Activated CD8-positive, alpha-beta memory T cell treated with anti-CD3 and anti-CD28 coated beads, Interleukin-2, amount 10 ng/mL, durations not matched to agents 7 days and 5 days (primary cell): ENCODE measurements at regions not wholly inside any gene's neighbourhood (a gene's known extent, or its start where the extent isn't known, plus 50 kb on each side); places are given as distances from the start of the nearest gene placed in this dataset.

Experiments
- ATAC-seq: fragments of 150-1000 bp; cut with Tn5 transposase; one replicate; pipeline ENCODE4 v1.10.0; 2021; ENCODE audit warnings: moderate library complexity
- CTCF ChIA-PET: fragments of 350-600 bp; sonication (Branson Sonifier 250); formaldehyde crosslinking; loops from one replicate; lab custom pipeline; 2021; ENCODE audit warnings: antibody characterized with exemption; lab: Charles Lee
- DNase-seq: peaks from one replicate; pipeline ENCODE4 v3.0.0-alpha.2; 2020
- H3K27ac Mint-ChIP-seq: one replicate; pipeline ENCODE4 v1.8.0; 2021; ENCODE audit warnings: mild to moderate bottlenecking, mixed read lengths
- H3K27me3 Mint-ChIP-seq: one replicate; pipeline ENCODE4 v1.8.0; 2021; ENCODE audit warnings: mixed read lengths
- H3K36me3 Mint-ChIP-seq: one replicate; pipeline ENCODE4 v1.8.0; 2021; ENCODE audit warnings: mild to moderate bottlenecking, mixed read lengths
- H3K4me1 Mint-ChIP-seq: one replicate; pipeline ENCODE4 v1.8.0; 2021; ENCODE audit warnings: mixed read lengths
- H3K4me3 Mint-ChIP-seq: one replicate; pipeline ENCODE4 v1.8.0; 2021; ENCODE audit warnings: mild to moderate bottlenecking, moderate library complexity, mixed read lengths
- H3K9me3 Mint-ChIP-seq: one replicate; pipeline ENCODE4 v1.8.0; 2022; ENCODE audit warnings: low read depth, mixed read lengths

DNA sequence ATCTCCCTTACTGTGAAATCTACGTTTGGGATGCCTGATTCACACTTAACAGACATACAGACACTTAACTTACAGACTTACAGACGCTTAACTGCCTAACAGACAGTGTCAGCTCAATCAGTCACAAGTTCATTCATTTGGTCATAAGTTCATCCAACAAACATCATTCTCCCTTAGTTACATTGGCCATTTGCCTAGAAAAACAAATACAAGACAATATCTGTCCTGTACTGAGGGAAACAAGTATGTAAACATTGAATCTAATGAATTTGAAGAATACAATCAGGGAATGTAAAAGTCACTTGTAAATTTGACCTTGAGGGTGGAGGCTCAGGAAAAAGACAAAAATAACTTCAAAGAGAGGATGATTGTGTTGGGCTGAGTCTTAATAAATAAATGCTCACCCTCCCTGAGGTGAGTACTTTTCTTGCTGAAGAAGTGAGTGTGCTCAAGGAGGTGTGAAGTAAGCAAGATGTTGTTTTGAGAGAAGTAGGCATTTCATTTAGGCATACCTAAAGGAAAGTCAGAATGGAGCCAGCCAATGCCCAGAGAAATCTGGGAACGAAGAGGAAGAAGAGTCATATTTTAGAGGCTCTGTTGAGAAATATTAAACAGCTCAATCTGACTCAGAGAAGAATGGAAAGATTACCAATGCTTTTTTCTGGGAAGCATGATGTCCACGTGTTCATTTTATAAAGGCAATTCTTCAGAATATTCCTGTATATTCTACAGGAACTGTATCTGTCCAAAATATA lies 958.4 kb upstream of the SLC10A2 start:
- no peak overlapping the region for H3K4me3 Mint-ChIP-seq
- ATAC-seq, result no peak

DNA sequence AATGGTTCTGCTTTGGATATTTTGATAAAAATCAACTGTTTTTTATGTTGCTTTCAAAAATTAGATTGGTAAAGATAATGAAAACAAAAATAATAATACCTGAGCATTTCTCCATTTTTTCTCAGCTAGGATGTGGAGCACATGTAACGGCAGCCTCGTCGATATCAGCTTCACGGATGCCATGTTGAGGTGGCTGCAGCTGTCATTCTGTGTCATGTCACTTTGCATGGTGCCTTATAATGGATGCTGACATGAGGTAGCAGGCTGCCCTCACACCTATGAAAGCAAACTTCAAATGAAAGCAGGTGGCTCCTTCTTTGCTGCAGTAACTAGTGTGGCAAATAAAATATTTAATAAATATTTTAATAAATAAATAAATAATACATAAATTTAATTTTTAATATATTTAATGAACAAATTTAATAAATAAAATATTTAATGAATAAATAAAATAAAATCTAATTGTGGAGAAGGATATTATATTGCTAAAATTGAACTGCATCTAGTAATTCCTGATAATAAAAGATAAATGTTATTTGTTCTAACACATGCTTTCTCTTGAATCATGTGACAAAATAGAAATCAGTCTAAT lies 955.7 kb upstream of the SLC10A2 start:
- H3K4me3 Mint-ChIP-seq, result no peak overlapping the region
- CTCF ChIA-PET, result no interaction called here
- no peaks in the 10 kb centered on the region for H3K4me1 Mint-ChIP-seq
- no peaks in the 10 kb centered on the region for H3K27me3 Mint-ChIP-seq
- H3K36me3 Mint-ChIP-seq, result no peaks in the 10 kb centered on the region
- no peak for ATAC-seq
- no peak overlapping the region for H3K27ac Mint-ChIP-seq
- no peak for DNase-seq
- H3K9me3 Mint-ChIP-seq, result peaks cover 3% of the 10 kb centered on the region

More for the DNA sequence above, 958.4 kb upstream of the SLC10A2 start:
- H3K27ac Mint-ChIP-seq, result no peak overlapping the region
- no peak for DNase-seq
- no peaks in the 10 kb centered on the region for H3K36me3 Mint-ChIP-seq
- no peaks in the 10 kb centered on the region for H3K4me1 Mint-ChIP-seq
- H3K9me3 Mint-ChIP-seq, result no peaks in the 10 kb centered on the region
- CTCF ChIA-PET, result no interaction called here
- H3K27me3 Mint-ChIP-seq, result no peaks in the 10 kb centered on the region

DNA sequence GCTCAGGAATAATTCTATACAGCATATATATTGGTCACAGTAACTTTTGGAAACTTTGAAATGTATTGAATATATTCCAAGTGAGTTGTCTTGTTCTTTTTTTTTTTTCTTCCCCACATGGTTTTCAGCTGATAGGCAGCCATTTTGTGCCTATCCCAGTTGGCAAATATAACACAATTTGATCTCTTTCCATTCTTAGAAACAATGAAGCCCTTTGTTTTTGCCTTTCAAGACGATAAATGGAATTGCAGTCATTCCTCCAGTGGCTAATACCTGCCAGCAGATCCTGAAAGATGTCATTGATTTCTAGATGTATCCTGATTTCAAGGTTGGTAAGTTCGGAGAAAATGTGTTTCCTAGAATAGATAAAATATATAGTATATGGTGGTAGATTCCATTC lies 951.1 kb upstream of the SLC10A2 start:
- CTCF ChIA-PET, result no interaction called here
- Mint-ChIP-seq H3K36me3 (no peaks in the 10 kb centered on the region), H3K4me3 (no peak overlapping the region), H3K27me3 (no peaks in the 10 kb centered on the region), H3K9me3 (peaks cover 5% of the 10 kb centered on the region), H3K4me1 (no peaks in the 10 kb centered on the region), H3K27ac (no peak overlapping the region)
- DNase-seq (no peak), ATAC-seq (no peak)

DNA sequence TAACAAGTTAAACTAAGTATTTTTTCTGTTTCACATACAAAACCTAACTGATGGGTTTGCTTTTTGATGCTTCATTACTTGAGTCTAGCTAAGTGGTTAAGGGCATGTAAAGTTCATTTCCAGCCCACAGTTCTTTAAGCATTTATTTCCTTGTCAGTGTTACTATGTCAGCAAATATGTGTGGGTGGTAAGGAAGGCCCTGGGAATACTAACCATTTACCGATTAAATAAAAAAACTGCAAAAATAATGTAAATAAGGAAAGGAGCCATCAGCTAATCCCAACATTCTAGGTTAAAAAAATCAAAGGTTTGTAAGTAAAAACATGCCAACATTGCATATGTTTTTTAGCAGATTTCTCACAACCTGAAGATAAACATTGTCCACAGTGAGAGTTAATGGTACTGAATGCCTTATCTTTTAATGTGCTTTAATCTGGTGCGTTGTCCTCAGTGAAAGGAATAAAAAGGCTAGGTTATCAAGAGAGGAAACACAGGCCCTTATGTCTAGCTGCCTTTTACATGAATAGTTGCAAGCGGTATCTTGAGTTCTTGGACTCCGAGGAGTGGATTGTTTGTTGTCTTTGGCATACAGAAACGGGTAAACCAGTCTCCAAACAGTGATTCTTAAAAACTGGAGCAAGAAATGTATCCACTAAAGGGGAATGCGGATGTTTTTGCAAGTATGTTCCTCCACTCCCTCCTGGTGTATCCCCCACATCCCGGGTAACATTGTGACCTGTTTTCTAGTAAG lies 949.6 kb upstream of the SLC10A2 start:
- Mint-ChIP-seq H3K4me1 (no peaks in the 10 kb centered on the region), H3K27ac (no peak overlapping the region), H3K4me3 (no peak overlapping the region), H3K9me3 (peaks cover 7% of the 10 kb centered on the region), H3K36me3 (no peaks in the 10 kb centered on the region), H3K27me3 (no peaks in the 10 kb centered on the region)
- ATAC-seq (no peak), DNase-seq (no peak)
- CTCF ChIA-PET, result no interaction called here

DNA sequence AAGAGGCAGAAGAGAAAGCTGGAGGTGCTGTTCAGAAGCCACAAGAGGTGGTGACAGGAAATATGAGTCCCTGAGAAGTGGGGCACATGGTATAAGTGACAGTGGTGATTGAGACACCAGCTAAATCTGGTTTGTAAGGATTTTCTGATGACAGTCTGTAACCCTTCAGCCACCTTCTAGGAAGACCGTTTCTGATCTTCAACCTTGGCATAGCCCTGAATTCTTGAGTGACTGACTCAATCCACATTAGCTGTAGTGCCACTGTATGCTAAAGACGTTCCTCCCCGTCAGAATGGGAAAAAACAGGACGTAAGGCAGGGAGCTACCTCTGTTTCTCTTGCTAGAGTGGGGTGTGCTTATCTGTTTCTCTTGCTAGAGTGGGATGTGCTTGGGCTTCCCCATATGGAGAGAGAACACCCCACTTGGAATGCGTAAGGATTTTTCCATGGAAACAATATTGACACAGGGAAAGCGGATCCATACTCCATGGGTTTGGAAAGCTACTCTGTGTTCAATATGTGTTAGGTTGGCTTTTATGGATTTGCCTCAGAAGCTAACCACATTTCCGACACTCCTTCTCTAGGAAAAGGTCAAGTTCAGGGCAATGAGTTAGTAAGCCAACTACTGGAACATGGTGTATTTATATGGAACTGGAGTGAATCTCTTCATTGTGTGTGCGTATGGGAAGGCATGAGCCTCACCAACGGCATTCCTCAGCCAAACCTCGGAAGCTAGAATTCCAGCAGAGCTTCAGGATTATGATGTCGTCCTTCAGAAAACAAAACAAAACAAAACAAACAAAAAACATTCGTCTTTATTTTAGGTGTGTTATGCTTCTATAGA lies 948.8 kb upstream of the SLC10A2 start:
- Mint-ChIP-seq H3K4me3 (no peak overlapping the region), H3K9me3 (peaks cover 7% of the 10 kb centered on the region), H3K27ac (no peak overlapping the region), H3K4me1 (no peaks in the 10 kb centered on the region), H3K36me3 (no peaks in the 10 kb centered on the region), H3K27me3 (no peaks in the 10 kb centered on the region)
- CTCF ChIA-PET, result no interaction called here
- DNase-seq, result no peak
- ATAC-seq, result no peak

DNA sequence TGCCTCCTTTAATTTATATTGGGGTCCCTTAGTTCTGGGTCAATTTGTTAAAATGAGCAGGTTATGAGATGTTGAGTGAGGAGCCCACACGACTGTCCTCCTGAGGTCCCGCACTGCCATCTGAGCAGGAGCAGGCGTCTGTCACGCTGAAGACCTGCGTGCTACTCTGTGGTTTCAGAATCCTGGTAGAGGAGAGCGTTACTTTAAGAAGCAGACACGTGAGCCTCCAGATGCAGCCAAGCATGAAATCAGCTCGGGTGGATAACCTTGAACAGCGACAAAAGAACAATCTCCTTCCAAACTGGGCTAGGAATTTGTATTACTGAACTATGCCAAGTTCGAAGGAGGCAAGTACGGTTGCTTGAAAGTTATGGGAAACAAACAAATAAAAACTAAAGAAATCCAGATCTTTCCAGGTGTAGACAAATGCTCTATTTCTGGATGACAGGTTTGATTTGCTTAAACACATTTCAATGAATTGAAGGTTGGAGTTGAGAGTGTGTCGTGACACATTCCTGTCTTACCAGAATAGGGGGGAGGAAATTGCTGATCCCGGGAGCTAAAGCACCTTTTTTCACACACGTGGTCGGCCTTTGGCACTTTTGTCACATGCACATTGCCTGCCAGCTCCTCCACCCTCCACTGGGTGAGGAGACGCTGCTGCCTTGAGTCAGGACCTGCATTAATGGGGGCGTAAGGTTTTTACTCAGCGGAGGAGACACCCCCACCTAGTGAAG lies 945.5 kb upstream of the SLC10A2 start:
- CTCF ChIA-PET, result no interaction called here
- Mint-ChIP-seq H3K4me1 (no peaks in the 10 kb centered on the region), H3K27ac (no peak overlapping the region), H3K4me3 (no peak overlapping the region), H3K36me3 (no peaks in the 10 kb centered on the region), H3K9me3 (peaks cover 5% of the 10 kb centered on the region), H3K27me3 (no peaks in the 10 kb centered on the region)
- DNase-seq, result no peak
- ATAC-seq, result no peak

DNA sequence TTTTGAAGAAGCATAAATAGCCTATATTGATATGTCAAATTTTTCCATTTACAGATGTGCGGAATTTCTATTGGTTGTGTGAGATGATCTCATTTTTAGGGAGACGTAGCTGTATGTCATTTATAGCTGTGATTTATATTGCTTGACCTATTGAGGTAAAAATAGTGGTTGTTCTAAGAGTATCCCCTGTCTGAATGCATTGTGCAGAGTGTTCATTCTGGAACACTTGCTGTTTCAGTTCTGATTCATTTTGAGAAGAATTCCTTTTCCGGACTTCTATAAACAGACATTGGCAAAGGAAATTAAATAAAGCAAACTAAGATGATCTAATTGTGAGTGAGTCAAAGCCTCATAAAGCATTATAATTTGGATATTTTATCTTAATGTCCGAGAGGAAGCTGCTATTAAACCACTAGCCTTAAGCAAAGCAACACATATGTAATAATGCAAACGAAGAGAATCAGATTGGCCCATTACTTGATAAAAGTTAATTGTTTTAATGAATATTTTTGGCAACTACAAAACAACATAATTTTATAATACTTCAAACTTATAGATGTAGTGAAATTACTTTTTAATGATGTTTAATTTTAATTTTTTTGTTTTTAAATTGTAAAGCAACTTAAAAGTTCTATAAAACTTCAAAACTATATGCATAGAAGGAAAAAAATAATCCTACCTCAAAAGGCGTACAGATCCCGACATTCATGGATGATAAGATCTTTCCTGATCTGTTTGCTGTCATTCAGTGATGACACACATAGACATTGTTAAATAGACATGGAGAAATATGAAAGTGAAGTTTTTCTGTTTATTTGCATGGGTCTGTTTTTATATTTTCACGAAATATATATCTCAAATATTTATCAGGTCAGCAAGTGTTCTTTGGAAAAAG lies 942.6 kb upstream of the SLC10A2 start:
- DNase-seq (no peak), ATAC-seq (no peak)
- peaks cover 5% of the 10 kb centered on the region for H3K9me3 Mint-ChIP-seq
- H3K27me3 Mint-ChIP-seq, result no peaks in the 10 kb centered on the region
- H3K27ac Mint-ChIP-seq, result no peak overlapping the region
- H3K36me3 Mint-ChIP-seq, result no peaks in the 10 kb centered on the region
- CTCF ChIA-PET, result no interaction called here
- H3K4me1 Mint-ChIP-seq, result no peaks in the 10 kb centered on the region
- H3K4me3 Mint-ChIP-seq, result no peak overlapping the region

DNA sequence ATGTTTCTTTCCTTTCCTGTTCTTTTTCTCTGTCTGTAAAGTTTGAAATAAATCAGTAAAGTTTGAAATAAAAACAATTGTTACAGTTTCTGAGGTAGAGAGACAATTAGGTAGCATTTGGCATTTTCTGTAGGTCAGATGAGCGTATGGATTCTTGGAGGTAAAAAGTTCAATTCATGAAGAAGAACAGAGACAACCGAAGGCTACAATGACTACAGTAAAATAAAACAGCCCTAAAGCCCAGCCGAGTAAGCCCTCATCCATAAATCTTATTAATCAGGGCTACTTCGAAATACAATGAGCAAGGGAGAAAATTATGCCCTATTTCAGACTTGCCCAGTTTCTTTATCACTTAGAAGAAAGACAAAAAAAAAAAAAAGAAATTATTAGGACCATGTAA lies 941.9 kb upstream of the SLC10A2 start:
- DNase-seq (no peak), ATAC-seq (no peak)
- H3K36me3 Mint-ChIP-seq, result no peaks in the 10 kb centered on the region
- no peaks in the 10 kb centered on the region for H3K27me3 Mint-ChIP-seq
- peaks cover 2% of the 10 kb centered on the region for H3K9me3 Mint-ChIP-seq
- H3K4me3 Mint-ChIP-seq, result no peak overlapping the region
- CTCF ChIA-PET, result no interaction called here
- no peak overlapping the region for H3K27ac Mint-ChIP-seq
- H3K4me1 Mint-ChIP-seq, result no peaks in the 10 kb centered on the region

DNA sequence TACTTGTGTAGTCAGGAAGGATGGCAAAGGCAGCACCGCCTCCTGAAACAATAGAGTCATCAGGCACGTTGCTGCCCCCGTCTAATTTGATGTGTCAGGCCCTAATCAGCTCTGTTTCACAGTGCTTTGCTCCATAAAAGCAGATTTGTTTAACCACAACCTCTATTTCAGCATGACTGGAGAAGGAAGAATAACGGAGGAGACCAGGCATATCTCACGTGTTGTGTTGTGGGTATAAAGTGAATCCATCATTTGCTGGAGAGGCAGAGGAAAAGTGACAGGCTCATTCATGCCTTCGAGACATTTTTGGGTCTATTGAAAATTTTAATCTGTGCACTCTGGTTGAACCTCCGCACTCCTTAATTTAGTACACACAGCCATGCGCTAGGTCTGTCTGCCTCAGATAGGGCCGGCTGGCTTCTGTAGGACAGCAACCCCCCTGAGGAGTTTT lies 940.4 kb upstream of the SLC10A2 start:
- H3K4me3 Mint-ChIP-seq, result no peak overlapping the region
- no peaks in the 10 kb centered on the region for H3K27me3 Mint-ChIP-seq
- ATAC-seq, result no peak
- H3K27ac Mint-ChIP-seq, result no peak overlapping the region
- H3K9me3 Mint-ChIP-seq, result no peaks in the 10 kb centered on the region
- CTCF ChIA-PET, result no interaction called here
- H3K36me3 Mint-ChIP-seq, result no peaks in the 10 kb centered on the region
- no peaks in the 10 kb centered on the region for H3K4me1 Mint-ChIP-seq
- DNase-seq, result no peak

DNA sequence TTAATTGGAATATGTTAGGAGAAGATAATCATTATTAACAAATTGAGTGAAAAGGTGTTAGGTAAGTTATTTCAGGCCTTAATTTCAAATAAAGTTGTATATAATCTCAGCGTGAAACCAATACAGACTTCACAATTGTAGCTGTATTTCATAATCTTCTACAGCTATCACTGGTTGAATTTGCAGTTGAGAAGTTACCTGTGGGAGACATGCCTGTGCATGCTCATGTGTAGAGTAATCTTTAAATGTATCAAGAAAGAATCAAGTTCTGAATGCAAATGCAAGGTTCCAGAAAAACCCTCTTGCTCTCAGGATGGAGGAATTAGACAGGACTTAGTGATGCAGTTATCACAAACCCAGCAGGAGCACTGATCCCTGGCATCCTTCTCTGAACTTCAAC lies 938.4 kb upstream of the SLC10A2 start:
- DNase-seq (no peak), ATAC-seq (no peak)
- Mint-ChIP-seq H3K27ac (no peak overlapping the region), H3K36me3 (no peaks in the 10 kb centered on the region), H3K27me3 (no peaks in the 10 kb centered on the region), H3K9me3 (no peaks in the 10 kb centered on the region), H3K4me1 (no peaks in the 10 kb centered on the region), H3K4me3 (no peak overlapping the region)
- CTCF ChIA-PET, result no interaction called here

DNA sequence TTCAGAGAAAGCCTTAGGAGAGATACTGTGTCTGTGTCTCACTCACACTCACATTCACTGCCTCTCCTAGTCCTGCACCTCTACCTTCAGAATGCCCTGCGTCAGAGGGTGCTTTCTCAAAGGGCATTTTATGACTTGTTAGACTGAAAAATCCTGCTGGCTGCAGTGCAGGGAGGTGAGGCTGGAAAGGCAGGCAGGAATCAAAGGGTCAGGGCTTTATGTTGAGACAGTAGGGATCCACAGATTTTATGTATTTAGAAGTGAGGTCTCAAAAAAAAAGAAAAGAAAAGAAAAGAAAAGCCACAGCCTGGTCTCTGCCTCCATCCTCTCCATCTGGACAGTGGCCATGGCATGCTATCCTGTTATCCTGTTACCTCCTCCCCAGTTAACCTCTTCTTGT lies 936.0 kb upstream of the SLC10A2 start:
- H3K9me3 Mint-ChIP-seq, result peaks cover 2% of the 10 kb centered on the region
- no peaks in the 10 kb centered on the region for H3K27me3 Mint-ChIP-seq
- DNase-seq, result no peak
- CTCF ChIA-PET, result no interaction called here
- no peaks in the 10 kb centered on the region for H3K4me1 Mint-ChIP-seq
- no peak for ATAC-seq
- H3K4me3 Mint-ChIP-seq, result no peak overlapping the region
- no peak overlapping the region for H3K27ac Mint-ChIP-seq
- no peaks in the 10 kb centered on the region for H3K36me3 Mint-ChIP-seq

DNA sequence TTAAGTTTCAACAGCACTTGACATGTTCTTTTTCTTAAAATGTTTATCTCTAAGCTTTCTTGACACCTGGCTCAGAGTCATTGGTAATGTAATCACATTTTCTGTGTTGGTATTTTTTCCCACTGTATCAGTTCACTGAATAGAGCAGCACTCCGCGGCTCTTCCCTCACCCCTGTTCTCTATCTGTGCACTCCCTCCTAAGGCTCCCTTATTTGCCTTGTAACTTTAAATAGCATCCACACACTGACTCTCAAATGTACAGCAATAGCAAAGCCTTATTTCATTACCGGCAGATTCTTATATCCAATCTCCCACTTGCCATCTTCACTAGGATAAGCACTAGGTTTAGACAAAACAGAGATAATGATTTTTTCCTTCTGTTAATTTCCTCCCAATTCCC lies 935.5 kb upstream of the SLC10A2 start:
- DNase-seq (no peak), ATAC-seq (no peak)
- CTCF ChIA-PET, result no interaction called here
- no peak overlapping the region for H3K4me3 Mint-ChIP-seq
- H3K27ac Mint-ChIP-seq, result no peak overlapping the region
- H3K27me3 Mint-ChIP-seq, result no peaks in the 10 kb centered on the region
- no peaks in the 10 kb centered on the region for H3K4me1 Mint-ChIP-seq
- H3K9me3 Mint-ChIP-seq, result peaks cover 2% of the 10 kb centered on the region
- H3K36me3 Mint-ChIP-seq, result no peaks in the 10 kb centered on the region
